Endothelial cell of umbilical vein (primary cell): ENCODE measurements at regions not wholly inside any gene's neighbourhood (a gene's known extent, or its start where the extent isn't known, plus 50 kb on each side); places are given as distances from the start of the nearest gene placed in this dataset.

ENCODE experiments used
- BruUV-seq: library from RNA; stranded (reverse); fragments of 400-500 nt; replicated peaks from 2 replicates; lab custom pipeline; 2021; lab: Mats Ljungman, UMichigan
- CTCF ChIA-PET: fragments of 300-600, 350-600 bp; sonication (Branson Sonifier 250); formaldehyde crosslinking; loops from one replicate; lab custom pipeline; 2021; ENCODE audit warnings: antibody characterized with exemption, inconsistent platforms; lab: Charles Lee
- POLR2A ChIA-PET: fragments of 300-600, 350-600 bp; sonication (Branson Sonifier 250); formaldehyde crosslinking; loops from one replicate; lab custom pipeline; 2021; ENCODE audit warnings: antibody characterized with exemption, inconsistent platforms; lab: Charles Lee
- DNase-seq: peaks from one replicate; pipeline ENCODE4 v3.0.0-alpha.2; 2011; ENCODE audit warnings: low read depth, low spot score
- FAIRE-seq: peaks from 2 replicates; lab custom pipeline; 2011; peaks lifted over from hg19 to GRCh38; lab: Jason Lieb, UNC
- H2AFZ ChIP-seq: 2 replicates; pipeline ENCODE4 v1.6.0; 2012; ENCODE audit warnings: low read depth, low read length, control low read depth, inconsistent platforms
- H3K27ac ChIP-seq: 2 replicates; pipeline ENCODE4 v1.5.1; 2011; ENCODE audit warnings: low read depth, mild to moderate bottlenecking, control low read depth, low read length, moderate library complexity; ENCODE audit not compliant: insufficient read depth
- H3K27me3 ChIP-seq, 2 experiments: 2 replicates each; pipeline versions ENCODE4 v1.6.0 to v1.6.1; 2011; ENCODE audit warnings: low read length in 2 of 2, mixed read lengths in 1 of 2; ENCODE audit not compliant: control insufficient read depth in 2 of 2, insufficient read depth in 2 of 2
- H3K36me3 ChIP-seq, 2 experiments: 2 replicates in 1 of 2; 3 replicates in 1 of 2; pipeline ENCODE4 v1.5.1; 2011; ENCODE audit warnings: low read length in 2 of 2, mild to moderate bottlenecking in 1 of 2, moderate library complexity in 1 of 2; ENCODE audit not compliant: control insufficient read depth in 2 of 2, insufficient read depth in 2 of 2; ENCODE audit errors: extremely low read depth in 1 of 2
- H3K4me1 ChIP-seq: 3 replicates; pipeline ENCODE4 v1.5.1; 2011; ENCODE audit warnings: mild to moderate bottlenecking, low read length; ENCODE audit not compliant: control insufficient read depth, insufficient read depth; ENCODE audit errors: extremely low read depth
- H3K4me2 ChIP-seq: 2 replicates; pipeline ENCODE4 v1.6.1; 2011; ENCODE audit warnings: low read length, control low read depth, mixed read lengths; ENCODE audit not compliant: insufficient read depth
- H3K4me3 ChIP-seq, 3 experiments: fragments of 200-600 bp in 1 of 3; sonication (generic), shearing (Covaris generic) in 1 of 3; replicated peaks in 1 of 3; 2 replicates each; pipeline ENCODE4 v1.5.1; 2011 to 2016; ENCODE audit warnings: control low read depth in 3 of 3, low read length in 3 of 3, mild to moderate bottlenecking in 2 of 3, inconsistent platforms in 1 of 3, low read depth in 1 of 3, moderate library complexity in 1 of 3; ENCODE audit not compliant: insufficient read depth in 1 of 3
- H3K79me2 ChIP-seq: 2 replicates; pipeline ENCODE4 v1.6.0; 2012; ENCODE audit warnings: low read length, inconsistent platforms; ENCODE audit not compliant: control insufficient read depth, insufficient read depth
- H3K9ac ChIP-seq: replicated peaks from 2 replicates; pipeline ENCODE3; 2011; ENCODE audit warnings: low read length, control low read depth; ENCODE audit not compliant: insufficient read depth; ENCODE audit errors: extremely low read depth
- H3K9me1 ChIP-seq: replicated peaks from 3 replicates; pipeline ENCODE4 v1.6.0; 2011; ENCODE audit warnings: mild to moderate bottlenecking, low read length; ENCODE audit not compliant: control insufficient read depth, insufficient read depth; ENCODE audit errors: extremely low read depth
- H3K9me3 ChIP-seq: replicated peaks from 2 replicates; pipeline ENCODE4 v1.5.1; 2012; ENCODE audit warnings: low read length, inconsistent platforms; ENCODE audit not compliant: control insufficient read depth, insufficient read depth
- H4K20me1 ChIP-seq: replicated peaks from 2 replicates; pipeline ENCODE3; 2011; ENCODE audit warnings: mild to moderate bottlenecking, low read length; ENCODE audit not compliant: control insufficient read depth, insufficient read depth; ENCODE audit errors: extremely low read depth
- EZH2 ChIP-seq: IDR thresholded peaks from 2 replicates; pipeline ENCODE4 v1.6.1; 2012; ENCODE audit warnings: borderline replicate concordance, low read depth, mild to moderate bottlenecking, moderate library complexity, low read length, inconsistent platforms; ENCODE audit not compliant: severe bottlenecking
- FOS ChIP-seq: IDR thresholded peaks from 2 replicates; pipeline ENCODE4 v1.6.1; 2011; ENCODE audit warnings: mild to moderate bottlenecking, low read length, moderate library complexity, borderline replicate concordance; ENCODE audit not compliant: insufficient read depth
- GATA2 ChIP-seq: IDR thresholded peaks from 2 replicates; pipeline ENCODE4 v1.7.0; 2011; ENCODE audit warnings: low read depth, mild to moderate bottlenecking, moderate library complexity, mixed read lengths, low read length; ENCODE audit not compliant: insufficient read length, insufficient read depth
- JUN ChIP-seq: IDR thresholded peaks from 2 replicates; pipeline ENCODE4 v1.6.1; 2011; ENCODE audit warnings: borderline replicate concordance, low read depth; ENCODE audit not compliant: insufficient read length, insufficient read depth
- MYC ChIP-seq: IDR thresholded peaks from one replicate; pipeline ENCODE4 v1.6.1; 2011; ENCODE audit warnings: mild to moderate bottlenecking, low read depth, low read length
- POLR2A ChIP-seq: IDR thresholded peaks from 2 replicates; pipeline ENCODE4 v1.6.1; 2012; ENCODE audit warnings: low read depth, mild to moderate bottlenecking, control low read depth, low read length
- POLR2AphosphoS5 ChIP-seq: IDR thresholded peaks from 2 replicates; pipeline ENCODE4 v1.6.1; 2012; ENCODE audit warnings: low read depth, mild to moderate bottlenecking, control low read depth, low read length, moderate library complexity; ENCODE audit not compliant: insufficient read depth
- dilution Hi-C: fragments of 300-500 bp; cut with MboI; formaldehyde crosslinking; loops from one replicate; pipeline ENCODE4 v1.15.0; 2019; ENCODE audit warnings: low sequenced_read_pairs; ENCODE audit not compliant: extremely low pct_ligation_motif_present
- intact Hi-C: fragments of 100-400 bp; cut with micrococcal nuclease; formaldehyde crosslinking; loops from one replicate; pipeline ENCODE4 v1.10.0; 2022
- TF ChIP-seq, protein P1 (sequence below), 2 donors: IDR thresholded peaks; 1 replicate in 1 of 2; 2 replicates in 1 of 2; pipeline ENCODE4 v1.5.1; 2011; ENCODE audit warnings: low read length in 2 of 2, mild to moderate bottlenecking in 2 of 2, moderate library complexity in 2 of 2, control low read depth in 1 of 2, inconsistent platforms in 1 of 2, low read depth in 1 of 2; ENCODE audit not compliant: insufficient read depth in 1 of 2; ENCODE audit errors: extremely low read depth in 1 of 2
- TF ChIP-seq, protein P2 (sequence below): IDR thresholded peaks from 2 replicates; pipeline ENCODE4 v1.6.1; 2011; ENCODE audit not compliant: insufficient read depth, insufficient read length

GRCh38 chr11:32253706-32254105 is 162.8 kb downstream of the RCN1 start:
- Histone ChIP-seq H3K4me2 (no peak overlapping the region), H4K20me1 (no peaks in the 10 kb centered on the region), H3K27ac (no peak overlapping the region), H3K4me1 (no peaks in the 10 kb centered on the region), H3K79me2 (no peaks in the 10 kb centered on the region), H3K9ac (no peak overlapping the region), H3K9me1 (no peaks in the 10 kb centered on the region), H3K4me3 (no peak overlapping the region), H2AFZ (no peak overlapping the region), H3K36me3 (no peaks in the 10 kb centered on the region), H3K27me3 (no peaks in the 10 kb centered on the region), H3K9me3 (no peaks in the 10 kb centered on the region)
- intact Hi-C loops (no loop called here), dilution Hi-C loops (no loop called here)
- TF ChIP-seq MYC (no peak), EZH2 (no peak), POLR2A (no peak), POLR2AphosphoS5 (no peak), FOS (no peak)
- TF ChIP-seq, protein P1, sequence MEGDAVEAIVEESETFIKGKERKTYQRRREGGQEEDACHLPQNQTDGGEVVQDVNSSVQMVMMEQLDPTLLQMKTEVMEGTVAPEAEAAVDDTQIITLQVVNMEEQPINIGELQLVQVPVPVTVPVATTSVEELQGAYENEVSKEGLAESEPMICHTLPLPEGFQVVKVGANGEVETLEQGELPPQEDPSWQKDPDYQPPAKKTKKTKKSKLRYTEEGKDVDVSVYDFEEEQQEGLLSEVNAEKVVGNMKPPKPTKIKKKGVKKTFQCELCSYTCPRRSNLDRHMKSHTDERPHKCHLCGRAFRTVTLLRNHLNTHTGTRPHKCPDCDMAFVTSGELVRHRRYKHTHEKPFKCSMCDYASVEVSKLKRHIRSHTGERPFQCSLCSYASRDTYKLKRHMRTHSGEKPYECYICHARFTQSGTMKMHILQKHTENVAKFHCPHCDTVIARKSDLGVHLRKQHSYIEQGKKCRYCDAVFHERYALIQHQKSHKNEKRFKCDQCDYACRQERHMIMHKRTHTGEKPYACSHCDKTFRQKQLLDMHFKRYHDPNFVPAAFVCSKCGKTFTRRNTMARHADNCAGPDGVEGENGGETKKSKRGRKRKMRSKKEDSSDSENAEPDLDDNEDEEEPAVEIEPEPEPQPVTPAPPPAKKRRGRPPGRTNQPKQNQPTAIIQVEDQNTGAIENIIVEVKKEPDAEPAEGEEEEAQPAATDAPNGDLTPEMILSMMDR (IDR thresholded peaks at IDR 0.05; ENCODE audit: extremely low read depth in 1 of 2, insufficient read depth in 1 of 2, low read depth in 1 of 2, low read length in 2 of 2) = no peak
- FAIRE-seq (no peak), DNase-seq (no peak)
- ChIA-PET CTCF (interaction anchor here (1.0 kb wide), 1 partner anchor 80 kb away, joined by 3 read pairs; no protein-coding TSS in a partner anchor), POLR2A (no interaction called here)
- BruUV-seq = no TSS peak

- no peak for FAIRE-seq
- ChIA-PET POLR2A (no interaction called here), CTCF (no interaction called here)
- Histone ChIP-seq H3K4me1 (no peaks in the 10 kb centered on the region), H3K4me2 (no peak overlapping the region), H2AFZ (no peak overlapping the region), H3K79me2 (no peaks in the 10 kb centered on the region), H3K9me1 (no peaks in the 10 kb centered on the region), H3K27me3 (no peaks in the 10 kb centered on the region), H3K9ac (no peak overlapping the region), H3K4me3 (no peak overlapping the region), H3K27ac (no peak overlapping the region), H3K9me3 (no peaks in the 10 kb centered on the region), H4K20me1 (no peaks in the 10 kb centered on the region), H3K36me3 (no peaks in the 10 kb centered on the region)
- intact Hi-C loops = no loop called here
- BruUV-seq = no TSS peak
- DNase-seq = no peak
- dilution Hi-C loops = no loop called here
- TF ChIP-seq POLR2A = no peak
- TF ChIP-seq FOS = no peak
- no peak for TF ChIP-seq MYC
- TF ChIP-seq POLR2AphosphoS5 = no peak
- no peak for TF ChIP-seq GATA2
- TF ChIP-seq, protein P2, sequence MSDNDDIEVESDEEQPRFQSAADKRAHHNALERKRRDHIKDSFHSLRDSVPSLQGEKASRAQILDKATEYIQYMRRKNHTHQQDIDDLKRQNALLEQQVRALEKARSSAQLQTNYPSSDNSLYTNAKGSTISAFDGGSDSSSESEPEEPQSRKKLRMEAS = no peak
- TF ChIP-seq, protein P1 (IDR thresholded peaks at IDR 0.05; ENCODE audit: extremely low read depth in 1 of 2, insufficient read depth in 1 of 2, low read depth in 1 of 2, low read length in 2 of 2) = no peak
- no peak for TF ChIP-seq EZH2
- TF ChIP-seq JUN = no peak
Observed at GRCh38 chr11:32255841-32256240, 165.0 kb downstream of the RCN1 start.
